IPS-18a (cell line): ENCODE measurements at regions not wholly inside any gene's neighbourhood (a gene's known extent, or its start where the extent isn't known, plus 50 kb on each side); places are given as distances from the start of the nearest gene placed in this dataset.
"Not testable (repeated sequence)": the region's sequence is repeated elsewhere in the genome, so short reads cannot be mapped to it uniquely, and the experiment has no call there.

ENCODE experiments used
- H3K27ac ChIP-seq: one replicate; pipeline ENCODE4 v1.5.1; 2013; ENCODE audit warnings: low read length
- H3K27me3 ChIP-seq: one replicate; pipeline ENCODE4 v1.6.1; 2013; ENCODE audit warnings: mild to moderate bottlenecking, low read length; ENCODE audit not compliant: control insufficient read depth, insufficient read depth
- H3K36me3 ChIP-seq: one replicate; pipeline ENCODE4 v1.6.1; 2013; ENCODE audit warnings: low read depth, low read length; ENCODE audit not compliant: control insufficient read depth
- H3K4me1 ChIP-seq: one replicate; pipeline ENCODE4 v1.6.1; 2013; ENCODE audit warnings: low read depth, low read length; ENCODE audit not compliant: control insufficient read depth
- H3K4me3 ChIP-seq: one replicate; pipeline ENCODE4 v1.5.1; 2013; ENCODE audit warnings: low read length
- H3K9ac ChIP-seq: one replicate; pipeline ENCODE4 v1.6.1; 2013; ENCODE audit warnings: mild to moderate bottlenecking, low read length, moderate library complexity
- H3K9me3 ChIP-seq: one replicate; pipeline ENCODE4 v1.6.1; 2013; ENCODE audit warnings: low read depth, low read length; ENCODE audit not compliant: control insufficient read depth

DNA sequence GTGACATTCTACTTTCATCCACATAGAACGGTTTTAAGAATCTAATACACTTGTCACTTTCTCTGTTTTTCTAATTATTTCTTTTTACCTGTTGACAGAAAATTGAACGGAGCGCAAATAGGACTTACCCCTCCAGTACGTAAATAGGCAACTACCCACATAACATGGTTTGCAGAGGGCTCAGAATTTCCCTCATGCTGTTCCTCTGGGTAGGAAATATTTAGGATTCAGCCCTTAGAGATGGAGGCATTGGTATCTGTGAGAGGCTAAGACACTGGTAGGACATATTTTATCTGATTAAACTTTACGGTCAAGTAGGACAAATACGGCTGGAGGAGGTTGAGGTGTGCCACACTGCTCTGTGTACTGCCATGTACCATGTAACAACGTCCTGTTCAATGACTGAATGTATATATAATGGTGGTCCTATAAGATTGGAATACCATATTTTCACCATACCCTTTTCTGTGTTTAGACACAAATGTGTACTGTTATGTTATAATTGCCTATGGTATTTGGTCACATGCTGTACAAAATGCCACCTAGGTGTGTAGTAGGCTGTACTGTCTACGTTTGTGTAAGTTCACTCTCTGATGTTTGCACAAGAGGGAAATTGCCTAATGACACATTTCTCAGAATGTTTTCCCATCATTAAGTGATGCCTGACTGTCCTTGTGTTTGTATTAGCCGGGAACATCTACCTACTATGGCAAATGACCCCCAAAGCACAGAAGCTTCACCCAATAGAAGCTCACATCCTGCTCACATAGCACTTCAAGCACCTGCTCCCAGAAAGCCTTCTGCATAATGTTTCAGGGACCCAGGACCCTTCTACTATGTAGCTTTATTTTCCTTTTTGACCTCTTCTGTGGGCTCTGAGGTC lies 429.4 kb upstream of the AKR1E2 start:
- Histone ChIP-seq H3K4me1 (no peaks in the 10 kb centered on the region), H3K36me3 (no peaks in the 10 kb centered on the region), H3K27me3 (no peaks in the 10 kb centered on the region), H3K27ac (no peak overlapping the region), H3K4me3 (no peak overlapping the region), H3K9ac (no peak overlapping the region), H3K9me3 (no peaks in the 10 kb centered on the region)

DNA sequence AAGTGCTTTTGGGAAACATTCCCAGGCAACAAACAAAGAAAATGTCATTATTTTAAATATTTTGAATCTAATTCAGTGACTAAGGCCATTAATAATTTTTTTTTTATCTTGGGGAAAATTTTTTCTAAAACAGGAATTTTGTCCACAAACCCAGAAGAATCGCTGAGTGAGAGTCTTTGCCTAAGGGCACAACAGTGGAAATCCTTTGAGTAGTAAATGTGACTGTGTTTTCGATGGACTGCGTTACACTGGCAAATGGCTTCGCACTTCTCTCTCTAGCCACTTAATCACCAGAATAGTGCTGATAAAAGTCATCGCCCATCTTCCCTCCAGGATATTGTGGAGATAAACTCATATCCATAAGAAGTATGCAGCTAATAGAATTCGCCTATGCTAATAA lies 430.3 kb upstream of the AKR1E2 start:
- Histone ChIP-seq H3K27ac (no peak overlapping the region), H3K27me3 (no peaks in the 10 kb centered on the region), H3K36me3 (no peaks in the 10 kb centered on the region), H3K9ac (no peak overlapping the region), H3K4me3 (no peak overlapping the region), H3K4me1 (no peaks in the 10 kb centered on the region), H3K9me3 (no peaks in the 10 kb centered on the region)

DNA sequence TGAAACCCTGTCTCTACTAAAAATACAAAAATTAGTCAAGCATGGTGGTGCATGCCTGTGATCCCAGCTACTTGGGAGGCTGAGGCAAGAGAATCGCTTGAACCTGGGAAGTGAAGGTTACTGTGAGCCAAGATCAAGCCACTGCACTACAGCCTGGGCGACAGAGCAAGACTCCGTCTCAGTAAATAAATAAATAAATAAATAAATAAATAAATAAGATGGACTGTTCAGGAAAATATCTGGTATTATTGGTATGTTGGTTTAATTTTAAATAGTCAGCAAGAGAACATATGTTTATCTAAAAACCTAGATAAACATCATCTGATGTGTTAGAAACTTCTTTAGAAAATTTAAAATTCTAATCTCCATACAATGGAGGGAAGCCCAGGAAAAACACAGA lies 431.6 kb upstream of the AKR1E2 start:
- H3K9ac ChIP-seq, H3K27ac ChIP-seq, H3K4me3 ChIP-seq, H3K9me3 ChIP-seq, H3K4me1 ChIP-seq, H3K27me3 ChIP-seq, H3K36me3 ChIP-seq: not testable (repeated sequence)

DNA sequence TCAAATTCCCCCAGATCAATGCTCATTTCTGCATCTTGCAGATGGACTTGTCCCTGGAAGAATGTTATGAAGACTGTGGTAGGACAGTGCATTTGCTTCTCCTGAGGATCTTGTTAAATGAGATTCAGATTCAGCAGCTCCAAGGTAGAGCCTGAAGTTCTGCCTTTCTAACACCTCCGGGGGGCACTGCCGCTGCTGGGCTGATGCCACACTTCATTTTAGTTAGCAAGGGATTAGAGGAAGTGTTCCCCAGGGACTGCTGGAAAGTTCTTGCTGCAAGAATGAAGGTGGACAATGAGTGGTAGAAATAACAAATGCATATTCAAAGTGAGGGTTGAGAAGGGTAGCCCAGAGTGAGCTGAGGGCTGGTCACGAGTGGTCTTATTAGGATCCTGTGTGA lies 434.3 kb upstream of the AKR1E2 start:
- no peak overlapping the region for H3K4me3 ChIP-seq
- no peaks in the 10 kb centered on the region for H3K36me3 ChIP-seq
- no peaks in the 10 kb centered on the region for H3K27me3 ChIP-seq
- no peaks in the 10 kb centered on the region for H3K9me3 ChIP-seq
- H3K4me1 ChIP-seq = no peaks in the 10 kb centered on the region
- no peak overlapping the region for H3K27ac ChIP-seq
- H3K9ac ChIP-seq = no peak overlapping the region

DNA sequence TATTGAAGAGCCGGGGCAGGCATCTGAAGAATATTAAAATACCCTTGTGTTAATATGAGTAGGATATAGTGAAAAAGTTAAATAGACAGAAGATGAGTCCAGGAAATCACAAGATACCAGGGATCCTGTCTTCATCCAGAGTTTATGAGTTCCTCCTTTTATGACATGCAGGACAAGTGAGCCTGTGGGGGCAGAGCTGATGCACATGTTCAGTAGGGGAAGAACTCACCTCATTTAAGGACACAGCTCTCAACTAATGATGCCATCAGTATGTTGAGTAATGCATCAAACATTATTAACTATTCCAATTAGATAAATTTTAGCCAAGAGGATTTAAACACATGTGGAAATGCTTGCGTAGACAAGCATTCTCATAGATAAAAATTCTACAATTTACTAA lies 435.8 kb upstream of the AKR1E2 start:
- Histone ChIP-seq H3K9me3 (no peaks in the 10 kb centered on the region), H3K4me3 (no peak overlapping the region), H3K36me3 (no peaks in the 10 kb centered on the region), H3K9ac (no peak overlapping the region), H3K4me1 (no peaks in the 10 kb centered on the region), H3K27me3 (no peaks in the 10 kb centered on the region), H3K27ac (no peak overlapping the region)

DNA sequence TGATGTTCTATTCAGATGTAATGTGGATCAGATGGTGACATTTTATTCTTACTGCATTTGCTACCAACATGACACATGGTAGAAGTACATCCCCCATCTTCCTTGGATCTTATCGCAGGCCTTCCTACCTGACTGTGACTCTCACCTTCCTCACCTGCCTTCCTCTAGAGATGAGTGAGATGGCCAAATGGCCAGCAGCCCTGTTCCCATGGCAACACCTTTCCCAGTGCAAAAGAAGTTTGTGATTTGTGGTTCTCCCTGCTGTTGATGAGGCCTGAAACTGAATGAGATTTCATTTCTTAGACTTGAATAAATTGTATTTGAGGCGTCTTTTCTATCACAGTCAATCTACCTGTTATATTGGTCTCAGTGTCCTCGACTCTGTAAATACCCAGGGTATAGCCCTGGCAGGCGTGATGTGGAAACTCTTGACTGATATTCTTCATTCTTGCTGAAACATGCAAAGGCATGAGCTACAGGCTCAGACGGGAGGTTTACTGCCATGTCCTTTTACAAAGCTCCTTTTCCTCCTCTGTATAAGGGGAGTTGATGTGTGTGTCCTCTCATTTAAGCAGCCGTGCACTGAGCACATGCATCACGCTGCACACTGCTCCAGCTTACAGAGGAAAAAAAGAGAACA lies 440.7 kb upstream of the AKR1E2 start:
- H3K4me1 ChIP-seq = no peaks in the 10 kb centered on the region
- no peak overlapping the region for H3K27ac ChIP-seq
- H3K4me3 ChIP-seq = no peak overlapping the region
- no peaks in the 10 kb centered on the region for H3K9me3 ChIP-seq
- no peaks in the 10 kb centered on the region for H3K36me3 ChIP-seq
- no peak overlapping the region for H3K9ac ChIP-seq
- H3K27me3 ChIP-seq = no peaks in the 10 kb centered on the region

DNA sequence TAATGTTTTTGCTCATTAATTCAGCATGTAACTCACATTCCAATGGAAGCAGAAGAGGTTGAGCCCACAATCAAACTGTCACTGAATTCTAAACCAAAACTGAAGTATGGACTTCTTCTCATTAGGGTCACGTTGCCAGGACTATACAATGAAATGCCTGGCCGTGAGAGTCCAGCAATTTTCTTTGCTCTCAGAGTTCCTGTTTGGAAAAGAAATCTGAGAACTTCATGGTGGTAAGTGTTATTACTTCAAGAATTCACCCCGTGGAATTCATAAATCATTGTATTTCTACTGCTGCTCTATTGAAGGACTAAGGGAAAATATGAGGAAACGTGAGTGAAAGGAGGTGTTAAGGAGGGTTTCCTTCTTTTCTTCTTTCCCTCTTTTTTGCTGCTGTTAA lies 441.8 kb upstream of the AKR1E2 start:
- Histone ChIP-seq H3K4me3 (no peak overlapping the region), H3K9ac (no peak overlapping the region)

DNA sequence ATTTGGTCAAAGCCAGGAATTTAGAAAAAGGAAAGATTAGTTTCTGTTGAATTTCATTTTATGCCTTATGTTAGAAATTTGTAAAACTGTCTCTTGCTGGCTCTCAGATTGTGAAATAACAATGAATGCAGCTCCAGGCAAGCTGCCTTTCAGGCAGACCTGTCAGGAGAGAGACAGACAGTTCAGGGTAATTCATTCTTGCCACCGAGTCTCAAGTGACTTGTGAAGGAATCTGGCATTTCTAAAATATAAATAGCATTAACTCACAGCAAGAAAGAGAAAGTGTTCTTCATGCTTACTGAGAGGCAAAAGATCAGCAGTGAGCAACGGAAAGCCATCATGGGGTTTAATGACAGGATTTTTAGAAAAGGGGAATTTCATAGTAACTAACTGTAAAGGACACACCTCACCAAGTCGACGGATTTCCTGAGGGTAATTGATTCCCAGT lies 442.3 kb upstream of the AKR1E2 start:
- H3K27ac ChIP-seq = no peak overlapping the region
- no peaks in the 10 kb centered on the region for H3K27me3 ChIP-seq
- H3K36me3 ChIP-seq = no peaks in the 10 kb centered on the region
- H3K4me1 ChIP-seq = no peaks in the 10 kb centered on the region
- no peak overlapping the region for H3K9ac ChIP-seq
- no peaks in the 10 kb centered on the region for H3K9me3 ChIP-seq
- H3K4me3 ChIP-seq = no peak overlapping the region

More for the DNA sequence above, 441.8 kb upstream of the AKR1E2 start:
- Histone ChIP-seq H3K4me1 (no peaks in the 10 kb centered on the region), H3K36me3 (no peaks in the 10 kb centered on the region), H3K27me3 (no peaks in the 10 kb centered on the region), H3K9me3 (no peaks in the 10 kb centered on the region), H3K27ac (no peak overlapping the region)

DNA sequence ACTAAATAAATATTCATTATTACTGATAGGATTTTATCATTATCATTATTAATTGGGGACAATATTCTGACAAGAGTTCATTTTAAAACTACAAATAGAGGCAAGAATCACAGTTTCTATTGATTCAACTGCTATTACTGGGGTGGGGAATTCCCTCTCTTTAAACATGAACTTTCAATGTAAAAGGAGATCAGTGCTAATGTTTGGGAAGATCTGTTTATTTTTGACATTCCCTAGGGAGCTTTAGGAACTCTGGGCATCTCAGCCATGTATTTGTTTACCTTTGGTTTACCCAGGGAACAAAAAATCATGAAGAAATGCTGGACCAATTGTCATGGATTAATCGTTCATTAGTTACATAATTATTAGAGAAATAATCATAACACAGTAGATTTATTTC lies 443.2 kb upstream of the AKR1E2 start:
- H3K27me3 ChIP-seq = no peaks in the 10 kb centered on the region
- no peaks in the 10 kb centered on the region for H3K9me3 ChIP-seq
- H3K4me3 ChIP-seq = no peak overlapping the region
- H3K4me1 ChIP-seq = no peaks in the 10 kb centered on the region
- no peaks in the 10 kb centered on the region for H3K36me3 ChIP-seq
- no peak overlapping the region for H3K9ac ChIP-seq
- no peak overlapping the region for H3K27ac ChIP-seq

DNA sequence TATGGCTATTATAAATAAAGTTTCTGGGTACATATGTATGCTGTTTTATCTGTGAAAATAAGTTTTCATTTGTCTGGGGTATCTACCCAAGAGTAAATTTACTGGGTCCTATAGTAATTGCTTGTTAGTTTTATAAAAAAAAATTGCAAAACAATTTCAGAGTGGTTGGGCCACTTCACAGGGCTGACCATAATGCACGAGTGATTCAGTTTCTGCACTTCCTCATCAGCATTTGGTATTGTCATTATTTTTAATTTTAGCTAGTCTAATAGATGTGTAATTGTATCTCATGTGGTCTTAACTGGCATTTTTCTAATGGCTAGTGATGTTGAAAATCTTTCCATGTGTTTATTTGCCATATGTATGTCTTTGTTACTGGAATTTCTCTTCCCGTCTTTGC lies 452.4 kb upstream of the AKR1E2 start:
- Histone ChIP-seq H3K9me3 (no peaks in the 10 kb centered on the region), H3K4me1 (no peaks in the 10 kb centered on the region), H3K36me3 (no peaks in the 10 kb centered on the region), H3K4me3 (no peak overlapping the region), H3K9ac (no peak overlapping the region), H3K27ac (no peak overlapping the region), H3K27me3 (no peaks in the 10 kb centered on the region)

DNA sequence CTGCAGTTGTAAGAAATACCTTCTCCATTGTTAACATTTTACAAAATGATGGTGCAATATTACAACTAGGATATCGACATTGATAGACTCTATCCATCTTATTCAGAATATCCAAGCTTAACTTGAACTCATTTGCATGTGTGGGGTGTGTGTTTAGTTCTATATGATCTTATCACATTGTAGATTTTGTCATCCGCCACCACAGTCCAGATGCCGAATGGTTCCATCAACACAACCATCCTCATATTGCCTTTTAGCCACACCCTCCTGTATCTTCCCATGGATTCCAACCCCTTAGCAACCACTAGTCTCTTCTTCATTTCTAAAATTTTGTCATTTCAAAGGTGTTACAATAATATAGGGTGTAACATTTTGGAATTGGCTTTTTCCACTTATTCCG lies 452.9 kb upstream of the AKR1E2 start:
- H3K36me3 ChIP-seq = no peaks in the 10 kb centered on the region
- no peak overlapping the region for H3K9ac ChIP-seq
- H3K4me3 ChIP-seq = no peak overlapping the region
- no peaks in the 10 kb centered on the region for H3K27me3 ChIP-seq
- H3K9me3 ChIP-seq = no peaks in the 10 kb centered on the region
- H3K27ac ChIP-seq = no peak overlapping the region
- no peaks in the 10 kb centered on the region for H3K4me1 ChIP-seq

DNA sequence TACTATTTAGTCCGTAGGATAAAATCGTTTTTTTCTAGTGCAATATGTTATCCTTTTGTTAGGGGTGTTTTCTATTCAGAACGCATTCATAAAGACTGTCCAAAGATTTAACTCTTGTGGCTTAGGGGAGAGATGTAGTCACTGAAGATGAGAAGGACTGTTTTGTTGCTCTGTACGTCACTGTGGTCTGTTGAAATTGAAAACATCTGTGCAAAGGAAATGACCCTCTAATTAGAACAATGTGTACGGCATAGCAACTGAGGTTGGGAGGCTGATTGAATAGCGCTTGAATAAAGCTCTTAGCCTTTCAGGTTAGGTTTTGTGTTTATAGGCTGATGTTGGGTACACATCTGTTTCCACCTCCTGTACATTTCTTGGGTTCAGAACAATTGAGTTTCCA lies 453.4 kb upstream of the AKR1E2 start:
- H3K4me1 ChIP-seq = no peaks in the 10 kb centered on the region
- H3K4me3 ChIP-seq = no peak overlapping the region
- no peaks in the 10 kb centered on the region for H3K36me3 ChIP-seq
- H3K27me3 ChIP-seq = no peaks in the 10 kb centered on the region
- H3K9me3 ChIP-seq = no peaks in the 10 kb centered on the region
- H3K27ac ChIP-seq = no peak overlapping the region
- no peak overlapping the region for H3K9ac ChIP-seq
